Motor neuron (in vitro differentiated cells): ENCODE measurements at regions not wholly inside any gene's neighbourhood (a gene's known extent, or its start where the extent isn't known, plus 50 kb on each side); places are given as distances from the start of the nearest gene placed in this dataset.

ENCODE experiments used
- ATAC-seq, 8 experiments: fragments of 200-7000 bp; cut with Tn5 transposase; replicated peaks in 6 of 8; 2 replicates each; pipeline ENCODE4 v1.8.0; 2021; ENCODE audit warnings: mild to moderate bottlenecking in 8 of 8, moderate library complexity in 8 of 8
- H3K27ac ChIP-seq, 2 donors: fragments of 250-450 bp; sonication (Bioruptor Pico); 2 replicates each; pipeline ENCODE4 v1.9.0; 2021; ENCODE audit warnings: antibody characterized with exemption in 2 of 2, mild to moderate bottlenecking in 2 of 2, moderate library complexity in 1 of 2
- H3K4me1 ChIP-seq, 2 donors: fragments of 250-450 bp; sonication (Bioruptor Pico); replicated peaks in 1 of 2; 2 replicates each; pipeline ENCODE4 v1.6.1; 2021; ENCODE audit warnings: antibody characterized with exemption in 2 of 2, mild to moderate bottlenecking in 2 of 2, moderate library complexity in 1 of 2
- H3K4me3 ChIP-seq, 5 donors: fragments of 250-450 bp; sonication (Bioruptor Pico); 2 replicates each; pipeline ENCODE4 v1.9.0; 2021; ENCODE audit warnings: antibody characterized with exemption in 5 of 5, mild to moderate bottlenecking in 5 of 5, moderate library complexity in 4 of 5
- WGBS, 10 experiments: fragments of 450-650 bp; shearing (Covaris generic); methylation state at CpG; one replicate each; pipeline ENCODE4 v1.0.0; 2022; 5-methylcytosine and 5-hydroxymethylcytosine counted together
- in situ Hi-C, 9 experiments: fragments of 400-800 bp; cut with MboI; loops; one replicate each; pipeline ENCODE4 v1.15.0; 2021; ENCODE audit warnings: low sequenced_read_pairs in 9 of 9, low pct_unique_long_range_greater_than_20kb in 2 of 9; ENCODE audit not compliant: unreplicated experiment in 9 of 9

DNA sequence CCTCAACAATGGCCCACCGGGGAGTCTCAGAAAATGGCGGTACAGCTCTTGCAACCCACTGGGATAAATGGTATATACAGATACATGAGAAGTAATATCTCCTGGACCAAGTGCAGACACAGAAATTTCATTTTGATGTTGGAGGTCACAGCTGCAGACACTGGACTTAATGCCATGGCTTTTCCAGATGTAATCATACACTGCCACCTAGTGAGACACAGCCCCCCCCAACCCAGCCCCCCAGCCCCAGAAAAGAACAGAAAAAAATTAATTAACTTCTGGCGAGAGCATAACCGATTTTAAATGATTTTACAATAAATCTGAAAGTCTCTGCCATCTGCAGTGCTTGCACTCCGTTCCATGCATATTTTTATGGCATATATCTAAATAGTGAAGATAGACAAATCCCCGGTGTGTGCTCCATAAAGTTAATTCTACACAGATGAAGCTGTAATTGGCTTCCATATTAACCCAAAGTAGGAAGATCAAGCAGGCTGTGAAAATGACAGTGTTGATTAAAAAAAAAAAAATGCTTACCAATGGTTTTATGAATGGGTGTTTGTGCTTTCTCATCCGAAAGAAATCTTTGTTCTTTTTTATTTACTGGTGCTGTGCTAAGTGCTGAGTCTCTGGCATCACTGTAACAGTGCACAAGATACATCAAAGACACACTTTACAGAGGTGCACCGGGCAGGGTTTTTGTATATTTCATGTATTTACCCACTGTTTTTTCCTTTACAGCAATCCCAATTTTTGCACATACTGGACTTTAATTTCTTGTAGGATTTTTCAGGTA, 804.1 kb downstream of the TFAP2A start:
- peak in 5 of 8 experiments; percentile 27 to 88 (median 53) for ATAC-seq
- in situ Hi-C loops = no loop called here
- Histone ChIP-seq H3K27ac (no peak overlapping the region), H3K4me1 (peaks cover 0 to 7% of the 10 kb centered on the region in 2 donors), H3K4me3 (no peak overlapping the region)
- 31 to 100% (median 70%) methylated on average over 3 to 8 of the region's 8 CpGs; no CpG with 5 or more reads in 1 of the 10 experiments for WGBS, 10 experiments

DNA sequence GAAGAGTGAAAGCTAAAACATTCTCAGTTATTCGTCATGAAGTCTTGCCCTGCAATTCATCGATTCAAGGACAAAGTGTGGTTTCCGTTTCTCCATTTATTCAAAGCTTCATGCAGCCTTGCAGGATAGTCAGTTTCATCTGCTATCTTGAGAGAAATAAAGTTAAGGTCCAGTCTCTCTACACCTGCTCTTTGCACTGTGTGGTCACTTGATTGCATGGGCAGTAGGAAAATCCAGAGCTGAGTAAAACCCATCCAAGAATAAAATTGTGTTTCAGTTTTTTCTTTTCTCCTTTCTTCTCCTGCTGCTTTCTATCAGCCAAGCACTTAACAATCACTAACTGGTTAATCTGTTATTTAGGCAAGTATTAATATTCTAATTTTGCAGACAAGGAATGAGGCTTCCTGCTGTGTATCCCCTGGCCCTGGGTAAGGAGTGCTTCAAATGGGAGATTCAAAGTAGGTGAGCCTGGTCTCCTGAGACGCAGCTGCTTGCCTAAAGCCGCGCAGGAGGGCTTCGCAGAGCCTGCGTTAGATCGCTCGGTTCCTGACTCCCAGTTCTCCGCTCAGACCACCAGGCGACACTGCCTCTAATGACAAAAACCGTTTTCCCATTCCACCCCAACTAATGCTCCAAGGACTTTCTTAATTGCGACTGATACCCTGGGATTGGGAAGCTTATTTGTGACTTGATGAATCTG, 808.3 kb downstream of the TFAP2A start:
- WGBS, 10 experiments = 39 to 92% (median 62%) methylated on average over 2 to 14 of the region's 14 CpGs
- no peak overlapping the region for H3K4me3 ChIP-seq
- ATAC-seq = no peak
- H3K27ac ChIP-seq = no peak overlapping the region
- H3K4me1 ChIP-seq = peaks cover 0 to 7% of the 10 kb centered on the region in 2 donors
- in situ Hi-C loops = no loop called here

DNA sequence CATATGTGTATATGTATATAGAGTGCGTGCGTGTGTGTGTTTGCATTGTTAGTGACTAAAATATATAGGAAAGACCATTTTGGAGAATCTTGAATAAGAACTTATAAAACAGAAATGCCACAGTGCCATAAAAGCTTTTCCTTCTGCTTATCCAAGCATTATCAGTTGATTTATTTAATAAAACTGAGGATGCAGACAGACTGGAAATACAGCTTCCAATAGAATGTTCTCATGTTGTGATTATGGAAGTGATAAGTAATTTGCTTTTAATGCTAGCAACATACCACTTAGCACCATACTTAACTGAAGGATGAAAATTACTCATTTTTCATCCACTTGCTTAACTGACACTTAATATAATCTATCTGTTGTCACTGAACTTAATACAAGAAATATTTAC, 820.1 kb downstream of the TFAP2A start:
- 88 to 100% (median 96%) methylated on average over 2 of the region's 2 CpGs; no CpG with 5 or more reads in 2 of the 10 experiments for whole genome bisulfite sequencing, 10 experiments
- no peak overlapping the region for H3K4me3 ChIP-seq
- no peak for ATAC-seq
- in situ Hi-C loops = no loop called here
- H3K4me1 ChIP-seq = no peaks in the 10 kb centered on the region
- H3K27ac ChIP-seq = no peak overlapping the region

- no peak for ATAC-seq
- in situ Hi-C loops = no loop called here
- H3K4me3 ChIP-seq = no peak overlapping the region
- no peak overlapping the region for H3K27ac ChIP-seq
- no peaks in the 10 kb centered on the region for H3K4me1 ChIP-seq
- WGBS, 10 experiments = 0 to 100% (median 78%) methylated on average over 1 to 3 of the region's 3 CpGs
These were observed 821.3 kb downstream of the TFAP2A start for GRCh38 chr6:9593554-9593953.

- in situ Hi-C loops = no loop called here
- WGBS, 10 experiments = 60 to 100% (median 85%) methylated on average over 1 to 2 of the region's 2 CpGs
- peak in 4 of 8 experiments; percentile 27 to 57 (median 46) for ATAC-seq
- Histone ChIP-seq H3K4me3 (no peak overlapping the region), H3K27ac (no peak overlapping the region), H3K4me1 (no peaks in the 10 kb centered on the region)
These were observed 831.0 kb downstream of the TFAP2A start for GRCh38 chr6:9583753-9584352.

DNA sequence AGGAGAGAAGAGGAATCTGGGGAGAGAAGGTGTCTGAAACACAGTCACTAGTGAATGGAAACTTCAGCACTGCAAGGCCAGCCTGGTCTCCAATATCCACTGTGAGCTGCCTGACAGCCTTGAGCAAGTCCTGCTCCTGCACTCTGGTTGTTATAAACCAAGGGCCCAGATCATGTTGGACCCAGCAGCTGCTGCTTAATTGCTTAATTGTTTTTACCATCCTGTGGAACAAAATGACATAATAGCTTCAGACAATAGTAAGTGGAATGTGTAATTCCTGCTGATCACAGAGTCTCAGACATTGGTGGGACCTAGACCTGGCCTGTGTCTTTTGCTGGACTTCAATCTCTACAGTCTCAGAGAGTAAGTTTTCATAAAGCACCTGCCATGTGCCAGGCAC, 833.7 kb downstream of the TFAP2A start:
- no peak overlapping the region for H3K4me3 ChIP-seq
- H3K27ac ChIP-seq = no peak overlapping the region
- H3K4me1 ChIP-seq = no peaks in the 10 kb centered on the region
- in situ Hi-C loops = no loop called here
- no peak for ATAC-seq

GRCh38 chr6:9576521-9576920, 838.4 kb downstream of the TFAP2A start:
- Histone ChIP-seq H3K27ac (no peak overlapping the region), H3K4me3 (no peak overlapping the region), H3K4me1 (no peaks in the 10 kb centered on the region)
- no peak for ATAC-seq
- in situ Hi-C loops = no loop called here
- 80 to 100% (median 86%) methylated on average over 1 to 4 of the region's 4 CpGs; no CpG with 5 or more reads in 3 of the 10 experiments for WGBS, 10 experiments

- H3K4me3 ChIP-seq = no peak overlapping the region
- H3K27ac ChIP-seq = no peak overlapping the region
- in situ Hi-C loops = no loop called here
- H3K4me1 ChIP-seq = no peaks in the 10 kb centered on the region
- ATAC-seq = no peak
These were observed 848.8 kb downstream of the TFAP2A start for GRCh38 chr6:9566096-9566495.

DNA sequence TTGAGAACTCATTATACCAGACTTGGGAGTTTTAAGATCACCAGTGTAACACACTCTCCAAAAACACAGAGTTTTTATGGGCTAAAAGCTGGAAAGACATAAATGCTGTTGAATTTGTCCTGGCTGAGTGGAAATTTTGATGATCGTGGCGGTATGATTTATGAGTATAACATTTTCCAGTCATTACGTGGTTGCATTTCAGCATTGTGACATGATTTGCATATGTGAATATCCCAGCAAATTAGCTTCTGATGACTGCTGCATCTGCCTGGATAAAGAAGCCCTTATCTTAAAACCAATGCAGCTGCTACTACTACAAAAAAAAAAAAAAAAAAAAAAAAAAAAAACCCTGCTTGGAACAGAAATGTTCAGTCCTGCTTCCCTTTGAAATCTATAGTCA, 850.9 kb downstream of the TFAP2A start:
- H3K27ac ChIP-seq = no peak overlapping the region
- peak in 4 of 8 experiments; percentile 35 to 96 (median 94) for ATAC-seq
- in situ Hi-C loops = no loop called here
- H3K4me1 ChIP-seq = no peaks in the 10 kb centered on the region
- no peak overlapping the region for H3K4me3 ChIP-seq
- 0 to 93% (median 19%) methylated on average over 2 to 3 of the region's 3 CpGs; no CpG with 5 or more reads in 3 of the 10 experiments for WGBS, 10 experiments

DNA sequence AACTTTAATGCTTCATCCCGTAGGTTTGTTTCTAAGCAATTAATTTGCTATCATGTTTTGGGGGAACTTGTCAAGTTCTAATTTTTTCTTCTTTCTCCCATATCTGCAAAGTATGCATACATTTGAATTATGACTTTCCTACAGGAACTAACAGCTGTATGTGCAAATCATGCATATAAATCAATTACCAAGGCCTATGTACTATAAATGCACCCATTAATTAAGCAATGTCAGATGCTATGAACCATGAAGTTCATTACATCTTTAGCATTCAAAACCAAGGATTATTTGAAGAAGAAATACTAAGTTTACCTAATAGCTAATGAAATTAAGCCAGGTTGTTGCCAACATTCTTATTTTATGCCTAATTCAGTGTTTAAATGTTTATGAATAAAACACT, 851.3 kb downstream of the TFAP2A start:
- peak in 3 of 8 experiments; percentile 23 to 53 (median 53) for ATAC-seq
- WGBS, 10 experiments = 0 to 100% (median 83%) methylated on average over 1 of the region's 1 CpG; no CpG with 5 or more reads in 1 of the 10 experiments
- H3K4me3 ChIP-seq = no peak overlapping the region

GRCh38 chr6:9554806-9555205, 860.1 kb downstream of the TFAP2A start:
- H3K4me3 ChIP-seq = no peak overlapping the region
- ATAC-seq = no peak
- H3K4me1 ChIP-seq = peaks cover 2 to 5% of the 10 kb centered on the region in 2 donors
- in situ Hi-C loops = no loop called here
- no peak overlapping the region for H3K27ac ChIP-seq

More for the DNA sequence above, 851.3 kb downstream of the TFAP2A start:
- in situ Hi-C loops = no loop called here
- H3K4me1 ChIP-seq = no peaks in the 10 kb centered on the region
- H3K27ac ChIP-seq = no peak overlapping the region

DNA sequence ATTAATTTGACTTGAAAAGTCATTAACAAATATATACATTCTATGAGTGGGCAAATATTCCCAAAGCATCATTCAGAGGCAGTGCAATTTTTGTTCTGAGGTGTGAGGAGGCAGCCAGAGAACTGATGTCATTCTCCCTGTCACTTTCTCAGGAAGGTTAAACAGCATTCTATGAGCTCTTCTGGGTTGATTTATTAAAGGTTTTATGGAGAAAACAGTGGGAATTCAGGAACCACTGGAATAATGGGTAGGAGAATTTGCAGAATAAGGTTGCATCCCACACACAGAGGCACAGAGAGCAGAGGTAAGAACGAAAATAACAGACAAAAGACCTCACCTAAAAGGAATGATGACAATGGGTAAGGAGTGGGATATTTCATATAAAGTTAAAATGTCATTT, 860.6 kb downstream of the TFAP2A start:
- WGBS, 10 experiments = 0 to 86% (median 43%) methylated on average over 1 of the region's 1 CpG; no CpG with 5 or more reads in 2 of the 10 experiments
- in situ Hi-C loops = no loop called here

DNA sequence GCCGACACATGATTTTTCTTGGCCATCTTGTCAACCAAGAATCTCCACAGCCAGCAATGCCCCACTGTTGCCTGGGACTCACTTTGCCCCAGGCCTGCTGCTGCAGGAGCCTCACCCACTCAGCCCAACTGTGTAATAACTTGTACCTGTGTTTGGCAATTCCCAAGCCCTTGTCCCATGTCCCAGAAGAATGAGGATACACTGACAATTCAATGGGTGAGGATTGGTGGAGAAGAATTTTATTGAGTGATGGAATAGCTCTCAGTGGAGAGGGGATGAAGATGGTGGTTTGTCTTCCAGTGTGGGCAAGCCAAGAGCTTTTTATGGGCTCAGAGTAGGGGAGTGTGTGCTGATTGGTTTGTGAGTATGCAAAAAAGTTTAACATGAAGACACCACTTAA, 861.9 kb downstream of the TFAP2A start:
- Histone ChIP-seq H3K4me3 (no peak overlapping the region), H3K4me1 (peaks cover 2 to 5% of the 10 kb centered on the region in 2 donors), H3K27ac (no peak overlapping the region)
- WGBS, 10 experiments = 20 to 88% (median 49%) methylated on average over 1 of the region's 1 CpG; no CpG with 5 or more reads in 4 of the 10 experiments
- in situ Hi-C loops = no loop called here
- no peak for ATAC-seq

More for the DNA sequence above, 860.6 kb downstream of the TFAP2A start:
- no peak overlapping the region for H3K27ac ChIP-seq
- peaks cover 2 to 5% of the 10 kb centered on the region in 2 donors for H3K4me1 ChIP-seq
- H3K4me3 ChIP-seq = no peak overlapping the region
- ATAC-seq = peak in 1 of 8 experiments; percentile 64
